ENCODE measurements at regions not wholly inside any gene's neighbourhood (a gene's known extent, or its start where the extent isn't known, plus 50 kb on each side); places are given as distances from the start of the nearest gene placed in this dataset.

DNA sequence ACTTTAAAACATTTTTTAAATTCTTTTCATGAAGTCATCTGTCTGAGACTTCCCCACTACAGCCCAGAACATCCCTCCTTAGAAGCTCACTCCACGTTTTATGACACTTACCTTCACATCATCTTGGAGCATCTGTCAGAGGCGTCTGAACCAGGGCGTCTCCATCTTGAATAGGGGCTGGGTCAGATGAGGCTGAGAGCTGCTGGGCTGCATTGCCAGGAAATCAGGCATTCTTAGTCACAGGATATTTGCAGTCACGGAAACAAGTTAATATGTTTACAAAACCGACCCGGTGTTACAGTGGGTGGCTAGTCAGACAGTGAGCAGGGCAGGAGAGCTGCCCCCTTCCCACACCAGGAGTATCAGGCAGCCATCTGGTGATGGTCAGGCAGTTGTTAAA is 456.5 kb downstream of the FBXO15 start:
- TF ChIP-seq, protein P1, sequence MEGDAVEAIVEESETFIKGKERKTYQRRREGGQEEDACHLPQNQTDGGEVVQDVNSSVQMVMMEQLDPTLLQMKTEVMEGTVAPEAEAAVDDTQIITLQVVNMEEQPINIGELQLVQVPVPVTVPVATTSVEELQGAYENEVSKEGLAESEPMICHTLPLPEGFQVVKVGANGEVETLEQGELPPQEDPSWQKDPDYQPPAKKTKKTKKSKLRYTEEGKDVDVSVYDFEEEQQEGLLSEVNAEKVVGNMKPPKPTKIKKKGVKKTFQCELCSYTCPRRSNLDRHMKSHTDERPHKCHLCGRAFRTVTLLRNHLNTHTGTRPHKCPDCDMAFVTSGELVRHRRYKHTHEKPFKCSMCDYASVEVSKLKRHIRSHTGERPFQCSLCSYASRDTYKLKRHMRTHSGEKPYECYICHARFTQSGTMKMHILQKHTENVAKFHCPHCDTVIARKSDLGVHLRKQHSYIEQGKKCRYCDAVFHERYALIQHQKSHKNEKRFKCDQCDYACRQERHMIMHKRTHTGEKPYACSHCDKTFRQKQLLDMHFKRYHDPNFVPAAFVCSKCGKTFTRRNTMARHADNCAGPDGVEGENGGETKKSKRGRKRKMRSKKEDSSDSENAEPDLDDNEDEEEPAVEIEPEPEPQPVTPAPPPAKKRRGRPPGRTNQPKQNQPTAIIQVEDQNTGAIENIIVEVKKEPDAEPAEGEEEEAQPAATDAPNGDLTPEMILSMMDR (conservative IDR thresholded peaks at IDR 0.05; ENCODE audit: low read depth in 2 of 2), result no peak
- TF ChIP-seq EZH2 (IDR thresholded peaks at IDR 0.05; ENCODE audit: low read depth, unreplicated experiment) (no peak), EZH2phosphoT487 (IDR thresholded peaks at IDR 0.05; ENCODE audit: unreplicated experiment) (no peak), REST (IDR thresholded peaks at IDR 0.05; ENCODE audit: unreplicated experiment) (no peak), POLR2AphosphoS5 (IDR thresholded peaks at IDR 0.05; ENCODE audit: low read depth) (no peak), CREB1 (CRISPR knock-in tag; IDR thresholded peaks at IDR 0.05; ENCODE audit: low read depth) (no peak), ZNF331 (CRISPR knock-in tag; IDR thresholded peaks at IDR 0.05; ENCODE audit: low read depth) (no peak), JUNB (IDR thresholded peaks at IDR 0.05; ENCODE audit: unreplicated experiment) (no peak), NANOG (IDR thresholded peaks at IDR 0.05; ENCODE audit: borderline replicate concordance) (no peak), ZNF114 (CRISPR knock-in tag; IDR thresholded peaks at IDR 0.05) (no peak)
- TF ChIP-seq, protein P2, sequence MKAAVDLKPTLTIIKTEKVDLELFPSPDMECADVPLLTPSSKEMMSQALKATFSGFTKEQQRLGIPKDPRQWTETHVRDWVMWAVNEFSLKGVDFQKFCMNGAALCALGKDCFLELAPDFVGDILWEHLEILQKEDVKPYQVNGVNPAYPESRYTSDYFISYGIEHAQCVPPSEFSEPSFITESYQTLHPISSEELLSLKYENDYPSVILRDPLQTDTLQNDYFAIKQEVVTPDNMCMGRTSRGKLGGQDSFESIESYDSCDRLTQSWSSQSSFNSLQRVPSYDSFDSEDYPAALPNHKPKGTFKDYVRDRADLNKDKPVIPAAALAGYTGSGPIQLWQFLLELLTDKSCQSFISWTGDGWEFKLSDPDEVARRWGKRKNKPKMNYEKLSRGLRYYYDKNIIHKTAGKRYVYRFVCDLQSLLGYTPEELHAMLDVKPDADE (IDR thresholded peaks at IDR 0.05), result no peak

Measured in GM23338 (cell line).